ENCODE measurements at regions not wholly inside any gene's neighbourhood (a gene's known extent, or its start where the extent isn't known, plus 50 kb on each side); places are given as distances from the start of the nearest gene placed in this dataset.
A peak's percentile ranks its signal among the peaks of the same experiment; 100 is the strongest.

DNA sequence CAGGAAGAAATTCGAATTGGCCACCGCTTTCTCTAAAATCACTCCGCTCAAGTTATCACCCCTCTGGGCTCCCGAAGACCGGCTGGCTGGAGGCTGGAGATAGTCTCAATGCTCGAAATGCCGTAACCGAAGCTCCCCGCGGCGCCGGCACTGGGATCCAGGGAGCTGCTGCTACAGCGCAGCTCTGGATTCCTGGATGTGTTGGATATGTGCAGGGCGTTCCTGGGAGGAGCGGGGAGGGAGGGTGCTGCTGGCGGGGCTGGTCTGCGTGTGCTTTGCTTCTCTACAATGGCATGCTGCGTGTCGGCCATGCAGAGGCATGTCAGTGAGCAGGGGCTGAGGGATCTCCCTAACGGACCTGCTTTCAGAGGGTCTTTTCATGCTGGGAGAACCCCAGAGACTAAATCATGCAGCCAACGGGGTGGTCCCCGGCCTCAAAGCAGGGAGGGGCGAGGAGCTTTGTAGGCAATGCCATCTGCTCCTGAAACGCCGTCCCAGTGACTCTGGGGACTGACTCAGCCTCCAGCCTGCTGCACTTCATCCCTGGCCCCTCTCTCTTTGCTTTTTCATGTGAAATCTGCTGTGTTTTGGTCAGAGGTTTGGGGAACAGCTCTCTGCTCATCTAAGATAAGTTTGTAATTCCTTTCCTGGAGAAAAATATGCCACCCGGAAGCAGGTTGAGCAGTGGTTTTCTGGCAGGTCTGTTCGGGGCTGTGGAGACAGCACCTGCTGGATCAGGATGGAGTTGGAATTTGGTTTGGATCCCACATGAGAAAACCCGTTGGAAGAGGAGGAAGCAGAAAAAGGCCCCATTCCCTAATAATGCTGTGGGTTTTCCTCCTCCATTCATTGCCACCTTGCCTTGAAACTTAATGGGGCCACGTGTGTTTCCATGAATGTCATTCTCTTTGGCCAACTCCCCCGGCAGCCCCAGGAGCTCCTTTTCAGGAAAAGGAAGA, 311.4 kb downstream of the SEC14L1 start (continued):
- TF ChIP-seq, protein P1, sequence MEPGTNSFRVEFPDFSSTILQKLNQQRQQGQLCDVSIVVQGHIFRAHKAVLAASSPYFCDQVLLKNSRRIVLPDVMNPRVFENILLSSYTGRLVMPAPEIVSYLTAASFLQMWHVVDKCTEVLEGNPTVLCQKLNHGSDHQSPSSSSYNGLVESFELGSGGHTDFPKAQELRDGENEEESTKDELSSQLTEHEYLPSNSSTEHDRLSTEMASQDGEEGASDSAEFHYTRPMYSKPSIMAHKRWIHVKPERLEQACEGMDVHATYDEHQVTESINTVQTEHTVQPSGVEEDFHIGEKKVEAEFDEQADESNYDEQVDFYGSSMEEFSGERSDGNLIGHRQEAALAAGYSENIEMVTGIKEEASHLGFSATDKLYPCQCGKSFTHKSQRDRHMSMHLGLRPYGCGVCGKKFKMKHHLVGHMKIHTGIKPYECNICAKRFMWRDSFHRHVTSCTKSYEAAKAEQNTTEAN (CRISPR knock-in tag; conservative IDR thresholded peaks at IDR 0.05) = no peak
- TF ChIP-seq REPIN1 (CRISPR knock-in tag; IDR thresholded peaks at IDR 0.05; ENCODE audit: borderline replicate concordance, low read depth) = no peak
- TF ChIP-seq, protein P2, sequence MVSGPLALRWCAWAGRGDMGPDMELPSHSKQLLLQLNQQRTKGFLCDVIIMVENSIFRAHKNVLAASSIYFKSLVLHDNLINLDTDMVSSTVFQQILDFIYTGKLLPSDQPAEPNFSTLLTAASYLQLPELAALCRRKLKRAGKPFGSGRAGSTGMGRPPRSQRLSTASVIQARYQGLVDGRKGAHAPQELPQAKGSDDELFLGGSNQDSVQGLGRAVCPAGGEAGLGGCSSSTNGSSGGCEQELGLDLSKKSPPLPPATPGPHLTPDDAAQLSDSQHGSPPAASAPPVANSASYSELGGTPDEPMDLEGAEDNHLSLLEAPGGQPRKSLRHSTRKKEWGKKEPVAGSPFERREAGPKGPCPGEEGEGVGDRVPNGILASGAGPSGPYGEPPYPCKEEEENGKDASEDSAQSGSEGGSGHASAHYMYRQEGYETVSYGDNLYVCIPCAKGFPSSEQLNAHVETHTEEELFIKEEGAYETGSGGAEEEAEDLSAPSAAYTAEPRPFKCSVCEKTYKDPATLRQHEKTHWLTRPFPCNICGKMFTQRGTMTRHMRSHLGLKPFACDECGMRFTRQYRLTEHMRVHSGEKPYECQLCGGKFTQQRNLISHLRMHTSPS (CRISPR knock-in tag; IDR thresholded peaks at IDR 0.05; ENCODE audit: low read depth) = no peak
- TF ChIP-seq ZFP36L2 (CRISPR knock-in tag; IDR thresholded peaks at IDR 0.05) = no peak
- no peak for TF ChIP-seq NR2C2 (CRISPR knock-in tag; IDR thresholded peaks at IDR 0.05; ENCODE audit: borderline replicate concordance)
- TF ChIP-seq DMAP1 (CRISPR knock-in tag; IDR thresholded peaks at IDR 0.05) = peak; percentile 2; the same call in 1 of the 2 replicates
- TF ChIP-seq ZC3H13 (CRISPR knock-in tag; IDR thresholded peaks at IDR 0.05) = no peak
- no peak for TF ChIP-seq RBM39 (IDR thresholded peaks at IDR 0.05; ENCODE audit: low read depth, low read length, poor library complexity, severe bottlenecking)
- TF ChIP-seq NR2F6 (IDR thresholded peaks at IDR 0.05) = no peak; the same call in 1 of the 2 replicates
- TF ChIP-seq NR2F6 (CRISPR knock-in tag; IDR thresholded peaks at IDR 0.05) = 0 out of 2 replicates have a peak, but pooled peaks have one; percentile 6
- TF ChIP-seq, protein P3, sequence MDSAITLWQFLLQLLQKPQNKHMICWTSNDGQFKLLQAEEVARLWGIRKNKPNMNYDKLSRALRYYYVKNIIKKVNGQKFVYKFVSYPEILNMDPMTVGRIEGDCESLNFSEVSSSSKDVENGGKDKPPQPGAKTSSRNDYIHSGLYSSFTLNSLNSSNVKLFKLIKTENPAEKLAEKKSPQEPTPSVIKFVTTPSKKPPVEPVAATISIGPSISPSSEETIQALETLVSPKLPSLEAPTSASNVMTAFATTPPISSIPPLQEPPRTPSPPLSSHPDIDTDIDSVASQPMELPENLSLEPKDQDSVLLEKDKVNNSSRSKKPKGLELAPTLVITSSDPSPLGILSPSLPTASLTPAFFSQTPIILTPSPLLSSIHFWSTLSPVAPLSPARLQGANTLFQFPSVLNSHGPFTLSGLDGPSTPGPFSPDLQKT (CRISPR knock-in tag; IDR thresholded peaks at IDR 0.05; ENCODE audit: borderline replicate concordance) = no peak
- TF ChIP-seq, protein P4, sequence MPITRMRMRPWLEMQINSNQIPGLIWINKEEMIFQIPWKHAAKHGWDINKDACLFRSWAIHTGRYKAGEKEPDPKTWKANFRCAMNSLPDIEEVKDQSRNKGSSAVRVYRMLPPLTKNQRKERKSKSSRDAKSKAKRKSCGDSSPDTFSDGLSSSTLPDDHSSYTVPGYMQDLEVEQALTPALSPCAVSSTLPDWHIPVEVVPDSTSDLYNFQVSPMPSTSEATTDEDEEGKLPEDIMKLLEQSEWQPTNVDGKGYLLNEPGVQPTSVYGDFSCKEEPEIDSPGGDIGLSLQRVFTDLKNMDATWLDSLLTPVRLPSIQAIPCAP (CRISPR knock-in tag; IDR thresholded peaks at IDR 0.05; ENCODE audit: low read depth) = no peak
- TF ChIP-seq, protein P5, sequence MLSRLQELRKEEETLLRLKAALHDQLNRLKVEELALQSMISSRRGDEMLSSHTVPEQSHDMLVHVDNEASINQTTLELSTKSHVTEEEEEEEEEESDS (CRISPR knock-in tag; IDR thresholded peaks at IDR 0.05; ENCODE audit: borderline replicate concordance) = 0 out of 2 replicates have a peak, but pooled peaks have one; percentile 32
- TF ChIP-seq ZNF33B (CRISPR knock-in tag; IDR thresholded peaks at IDR 0.05) = no peak
- no peak for TF ChIP-seq CHD2 (IDR thresholded peaks at IDR 0.05; ENCODE audit: low read depth, low read length)
- no peak for TF ChIP-seq NFRKB (IDR thresholded peaks at IDR 0.05)
- TF ChIP-seq, protein P6, sequence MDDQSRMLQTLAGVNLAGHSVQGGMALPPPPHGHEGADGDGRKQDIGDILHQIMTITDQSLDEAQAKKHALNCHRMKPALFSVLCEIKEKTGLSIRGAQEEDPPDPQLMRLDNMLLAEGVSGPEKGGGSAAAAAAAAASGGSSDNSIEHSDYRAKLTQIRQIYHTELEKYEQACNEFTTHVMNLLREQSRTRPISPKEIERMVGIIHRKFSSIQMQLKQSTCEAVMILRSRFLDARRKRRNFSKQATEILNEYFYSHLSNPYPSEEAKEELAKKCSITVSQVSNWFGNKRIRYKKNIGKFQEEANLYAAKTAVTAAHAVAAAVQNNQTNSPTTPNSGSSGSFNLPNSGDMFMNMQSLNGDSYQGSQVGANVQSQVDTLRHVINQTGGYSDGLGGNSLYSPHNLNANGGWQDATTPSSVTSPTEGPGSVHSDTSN (CRISPR knock-in tag; IDR thresholded peaks at IDR 0.05; ENCODE audit: borderline replicate concordance) = no peak
- TF ChIP-seq ZNF724P (CRISPR knock-in tag; IDR thresholded peaks at IDR 0.05; ENCODE audit: borderline replicate concordance) = no peak; the same call in 1 of the 2 replicates
- no peak for TF ChIP-seq ZBTB20 (CRISPR knock-in tag; IDR thresholded peaks at IDR 0.05; ENCODE audit: borderline replicate concordance, low read depth)
- no peak for TF ChIP-seq ZNF557 (CRISPR knock-in tag; IDR thresholded peaks at IDR 0.05)
- TF ChIP-seq GATAD1 (CRISPR knock-in tag; IDR thresholded peaks at IDR 0.05) = no peak
- 0 out of 2 replicates have a peak, but pooled peaks have one; percentile 75 for TF ChIP-seq ZSCAN29 (CRISPR knock-in tag; conservative IDR thresholded peaks at IDR 0.05)

All from HepG2 (cell line).